ENCODE measurements at regions not wholly inside any gene's neighbourhood (a gene's known extent, or its start where the extent isn't known, plus 50 kb on each side); places are given as distances from the start of the nearest gene placed in this dataset.

- TF ChIP-seq, protein P1, sequence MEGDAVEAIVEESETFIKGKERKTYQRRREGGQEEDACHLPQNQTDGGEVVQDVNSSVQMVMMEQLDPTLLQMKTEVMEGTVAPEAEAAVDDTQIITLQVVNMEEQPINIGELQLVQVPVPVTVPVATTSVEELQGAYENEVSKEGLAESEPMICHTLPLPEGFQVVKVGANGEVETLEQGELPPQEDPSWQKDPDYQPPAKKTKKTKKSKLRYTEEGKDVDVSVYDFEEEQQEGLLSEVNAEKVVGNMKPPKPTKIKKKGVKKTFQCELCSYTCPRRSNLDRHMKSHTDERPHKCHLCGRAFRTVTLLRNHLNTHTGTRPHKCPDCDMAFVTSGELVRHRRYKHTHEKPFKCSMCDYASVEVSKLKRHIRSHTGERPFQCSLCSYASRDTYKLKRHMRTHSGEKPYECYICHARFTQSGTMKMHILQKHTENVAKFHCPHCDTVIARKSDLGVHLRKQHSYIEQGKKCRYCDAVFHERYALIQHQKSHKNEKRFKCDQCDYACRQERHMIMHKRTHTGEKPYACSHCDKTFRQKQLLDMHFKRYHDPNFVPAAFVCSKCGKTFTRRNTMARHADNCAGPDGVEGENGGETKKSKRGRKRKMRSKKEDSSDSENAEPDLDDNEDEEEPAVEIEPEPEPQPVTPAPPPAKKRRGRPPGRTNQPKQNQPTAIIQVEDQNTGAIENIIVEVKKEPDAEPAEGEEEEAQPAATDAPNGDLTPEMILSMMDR (IDR thresholded peaks at IDR 0.05): no peak
- TF ChIP-seq POLR2A (IDR thresholded peaks at IDR 0.05): no peak
Measured at GRCh38 chr16:72442385-72443158, 270.6 kb upstream of the PMFBP1 start.

Data from right lobe of liver (tissue), 4 donors.